GM23338 (cell line): ENCODE measurements at regions not wholly inside any gene's neighbourhood (a gene's known extent, or its start where the extent isn't known, plus 50 kb on each side); places are given as distances from the start of the nearest gene placed in this dataset.

Experiments used
- CREB1 ChIP-seq: fragments of 250-450 bp; sonication (Bioruptor Pico); IDR thresholded peaks from 2 replicates; pipeline ENCODE4 v1.5.0; 2020; ENCODE audit warnings: low read depth, mild to moderate bottlenecking, moderate library complexity
- CTCF ChIP-seq, 2 experiments: fragments of 200-600 bp in 1 of 2; sonication (generic) in 1 of 2; conservative IDR thresholded peaks; 2 replicates each; pipeline versions ENCODE4 v1.5.1 to v1.6.1; 2016 to 2017; ENCODE audit warnings: antibody characterized with exemption in 2 of 2, low read depth in 2 of 2, mild to moderate bottlenecking in 2 of 2, moderate library complexity in 1 of 2
- EZH2 ChIP-seq: fragments of 200-600 bp; sonication (generic); IDR thresholded peaks from one replicate; pipeline ENCODE4 v1.8.0; 2017; ENCODE audit warnings: antibody characterized with exemption, mild to moderate bottlenecking, low read depth; ENCODE audit not compliant: unreplicated experiment
- EZH2phosphoT487 ChIP-seq: fragments of 200-600 bp; sonication (generic); IDR thresholded peaks from one replicate; pipeline ENCODE4 v1.8.1; 2018; ENCODE audit warnings: antibody characterized with exemption; ENCODE audit not compliant: unreplicated experiment
- NANOG ChIP-seq: IDR thresholded peaks from 2 replicates; pipeline ENCODE4 v1.6.1; 2016; ENCODE audit warnings: antibody characterized with exemption, borderline replicate concordance
- POLR2AphosphoS5 ChIP-seq: IDR thresholded peaks from 2 replicates; pipeline ENCODE4 v1.6.1; 2016; ENCODE audit warnings: antibody characterized with exemption, low read depth
- REST ChIP-seq: IDR thresholded peaks from one replicate; pipeline ENCODE4 v1.6.1; 2018; ENCODE audit warnings: antibody characterized with exemption; ENCODE audit not compliant: unreplicated experiment

DNA sequence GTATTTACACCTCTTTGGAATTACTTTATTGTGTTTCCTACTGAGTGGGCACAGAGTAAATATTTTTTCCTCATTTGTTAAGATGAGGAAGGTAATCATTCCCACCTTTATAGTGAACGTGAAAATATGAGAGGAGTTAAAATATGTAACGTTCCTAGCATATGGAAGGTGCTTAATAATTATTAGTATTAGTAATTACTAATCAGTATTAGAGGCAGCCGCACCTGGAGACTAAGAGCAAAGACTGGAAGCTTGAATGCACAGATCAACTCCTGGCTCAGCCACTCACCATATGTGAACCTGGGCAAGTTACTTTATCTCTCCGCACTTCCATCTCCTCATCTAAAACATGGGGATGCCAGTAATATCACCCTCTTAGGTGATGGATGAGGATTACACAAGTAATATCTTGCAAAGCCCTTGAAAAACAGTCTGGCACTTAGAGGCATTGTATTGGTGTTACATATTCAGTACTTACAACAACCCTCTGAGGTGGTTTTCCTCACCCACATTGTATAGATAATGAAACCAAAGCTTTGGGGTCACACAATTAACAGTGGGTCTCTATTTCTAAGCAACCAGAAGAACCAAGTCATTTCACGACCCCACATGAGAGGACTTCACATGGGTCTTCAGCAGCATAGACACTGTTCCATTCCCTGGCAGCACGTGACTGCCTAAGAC lies 100.3 kb upstream of the KCTD1 start:
- no peak for TF ChIP-seq CTCF (conservative IDR thresholded peaks at IDR 0.05; ENCODE audit: low read depth in 2 of 2)
- TF ChIP-seq REST, result no peak
- no peak for TF ChIP-seq EZH2phosphoT487
- TF ChIP-seq NANOG, result no peak
- no peak for TF ChIP-seq POLR2AphosphoS5
- no peak for TF ChIP-seq CREB1
- no peak for TF ChIP-seq EZH2
